Mucosa of descending colon (tissue), 3 donors: ENCODE measurements at regions not wholly inside any gene's neighbourhood (a gene's known extent, or its start where the extent isn't known, plus 50 kb on each side); places are given as distances from the start of the nearest gene placed in this dataset.

Source experiments
- ATAC-seq: fragments of 200-7000 bp; cut with Tn5 transposase; one replicate; pipeline ENCODE4 v1.9.1; 2020; ENCODE audit warnings: mild to moderate bottlenecking, moderate library complexity
- DNase-seq, 3 donors: peaks; one replicate each; pipeline ENCODE4 v3.0.0-alpha.2; 2020
- H3K36me3 ChIP-seq: fragments of 200-600 bp; one replicate; pipeline ENCODE4 v1.8.0; 2021; ENCODE audit warnings: low read depth, mild to moderate bottlenecking
- H3K4me1 ChIP-seq: fragments of 200-600 bp; one replicate; pipeline ENCODE4 v1.8.0; 2021; ENCODE audit warnings: low read depth, mild to moderate bottlenecking
- H3K4me3 ChIP-seq: fragments of 200-600 bp; one replicate; pipeline ENCODE4 v1.8.0; 2021; ENCODE audit warnings: mild to moderate bottlenecking
- H3K9me3 ChIP-seq: fragments of 200-600 bp; one replicate; pipeline ENCODE4 v1.8.0; 2021; ENCODE audit warnings: mild to moderate bottlenecking
- CTCF ChIP-seq: fragments of 200-600 bp; IDR thresholded peaks from one replicate; pipeline ENCODE4 v1.8.0; 2022; ENCODE audit warnings: antibody characterized with exemption, mild to moderate bottlenecking
- intact Hi-C, 2 donors: fragments of 100-400 bp; cut with DNase I in 1 of 2; cut with micrococcal nuclease in 1 of 2; formaldehyde crosslinking; loops; one replicate each; pipeline versions ENCODE4 v1.11.0 to v1.11.1; 2022; cut with DNase I, micrococcal nuclease
- donor health status: DM: no; HTN: no; CAD: no; lungs with moderate emphysema.
- donor health status: DM: no; HTN: no; CAD: no.
- donor health status: DM: no; HTN: yes; CAD: no.

- Histone ChIP-seq H3K4me1 (no peaks in the 10 kb centered on the region), H3K4me3 (no peak overlapping the region), H3K36me3 (no peaks in the 10 kb centered on the region), H3K9me3 (no peaks in the 10 kb centered on the region)
- TF ChIP-seq CTCF, result no peak
- intact Hi-C loops, result no loop called here
- no peak for DNase-seq
- no peak for ATAC-seq
Measured at GRCh38 chr19:29031216-29031615, 181.7 kb downstream of the UQCRFS1 start.

GRCh38 chr19:29029268-29029958, 183.5 kb downstream of the UQCRFS1 start:
- no peaks in the 10 kb centered on the region for H3K4me1 ChIP-seq
- no peak for TF ChIP-seq CTCF
- H3K4me3 ChIP-seq, result no peak overlapping the region
- H3K36me3 ChIP-seq, result no peaks in the 10 kb centered on the region
- H3K9me3 ChIP-seq, result no peaks in the 10 kb centered on the region
- intact Hi-C loops, result no loop called here
- ATAC-seq (no peak), DNase-seq (no peak)

GRCh38 chr19:29022599-29022998, 190.4 kb downstream of the UQCRFS1 start:
- no peak for ATAC-seq
- Histone ChIP-seq H3K4me1 (no peaks in the 10 kb centered on the region), H3K9me3 (no peaks in the 10 kb centered on the region), H3K4me3 (no peak overlapping the region), H3K36me3 (no peaks in the 10 kb centered on the region)
- TF ChIP-seq CTCF, result no peak
- DNase-seq, result no peak
- intact Hi-C loops, result no loop called here

GRCh38 chr19:29022165-29022564, 190.8 kb downstream of the UQCRFS1 start:
- no peak for ATAC-seq
- no peaks in the 10 kb centered on the region for H3K4me1 ChIP-seq
- H3K9me3 ChIP-seq, result no peaks in the 10 kb centered on the region
- intact Hi-C loops, result no loop called here
- no peaks in the 10 kb centered on the region for H3K36me3 ChIP-seq
- H3K4me3 ChIP-seq, result no peak overlapping the region
- TF ChIP-seq CTCF, result no peak
- no peak for DNase-seq

GRCh38 chr19:29021232-29021916, 191.6 kb downstream of the UQCRFS1 start:
- no peaks in the 10 kb centered on the region for H3K9me3 ChIP-seq
- ATAC-seq (no peak), DNase-seq (no peak)
- no peaks in the 10 kb centered on the region for H3K36me3 ChIP-seq
- no peak overlapping the region for H3K4me3 ChIP-seq
- intact Hi-C loops, result no loop called here
- no peaks in the 10 kb centered on the region for H3K4me1 ChIP-seq
- no peak for TF ChIP-seq CTCF
